GM19035 (cell line): ENCODE measurements at regions not wholly inside any gene's neighbourhood (a gene's known extent, or its start where the extent isn't known, plus 50 kb on each side); places are given as distances from the start of the nearest gene placed in this dataset.
"Not testable (repeated sequence)": the region's sequence is repeated elsewhere in the genome, so short reads cannot be mapped to it uniquely, and the experiment has no call there.

Experiments used
- ATAC-seq: cut with Tn5 transposase; IDR thresholded peaks from one replicate; pipeline ENCODE4 v1.9.1; 2021; ENCODE audit not compliant: unreplicated experiment

DNA sequence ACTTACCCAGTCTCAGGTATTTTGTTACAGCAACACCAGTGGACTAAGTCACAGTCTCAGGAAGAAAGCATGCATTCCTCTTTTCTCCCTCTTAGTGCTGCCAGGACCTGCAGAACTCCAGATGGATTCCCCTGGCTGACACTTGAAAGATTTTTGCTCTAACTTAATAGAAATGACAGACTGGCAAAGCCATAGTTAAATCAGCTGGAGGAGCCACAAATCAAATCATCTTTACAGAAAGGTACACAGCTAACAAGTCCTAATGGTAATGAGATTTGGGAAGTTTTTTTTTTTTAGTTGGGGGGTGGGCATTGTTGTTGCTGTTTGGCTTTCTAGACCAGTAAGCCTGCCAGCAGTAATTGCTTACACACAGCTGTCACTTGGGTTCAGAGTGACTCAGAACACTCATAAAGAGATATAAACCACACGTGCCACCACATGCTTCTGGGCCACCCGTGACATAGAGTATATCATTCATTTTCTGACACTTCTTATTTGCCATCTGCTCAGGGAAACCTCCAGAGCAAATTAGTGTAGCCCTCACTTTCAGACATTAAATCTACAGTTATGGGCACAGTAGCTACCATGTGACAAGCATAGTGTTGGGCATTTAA, 72.4 kb downstream of the FH start:
- no peak for ATAC-seq

DNA sequence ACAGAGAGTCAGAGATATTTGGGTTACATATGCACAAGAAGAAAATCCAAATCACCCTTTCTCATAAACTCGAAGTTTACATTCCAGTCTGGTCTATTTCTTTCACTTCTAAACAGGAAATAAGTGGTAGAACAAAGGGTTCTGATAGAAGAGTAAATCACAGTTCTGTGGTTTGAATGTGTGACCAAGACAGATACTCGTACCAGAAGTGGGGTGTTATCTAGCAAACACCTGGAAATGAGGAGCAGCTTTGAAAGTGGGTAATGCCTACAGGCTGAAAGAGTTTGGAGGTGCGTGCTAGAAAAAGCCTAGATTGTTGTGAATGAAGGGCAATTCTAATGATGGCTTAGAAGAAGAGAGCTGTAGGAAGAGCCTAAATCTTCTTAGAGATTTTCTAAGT, 74.7 kb downstream of the FH start:
- no peak for ATAC-seq

DNA sequence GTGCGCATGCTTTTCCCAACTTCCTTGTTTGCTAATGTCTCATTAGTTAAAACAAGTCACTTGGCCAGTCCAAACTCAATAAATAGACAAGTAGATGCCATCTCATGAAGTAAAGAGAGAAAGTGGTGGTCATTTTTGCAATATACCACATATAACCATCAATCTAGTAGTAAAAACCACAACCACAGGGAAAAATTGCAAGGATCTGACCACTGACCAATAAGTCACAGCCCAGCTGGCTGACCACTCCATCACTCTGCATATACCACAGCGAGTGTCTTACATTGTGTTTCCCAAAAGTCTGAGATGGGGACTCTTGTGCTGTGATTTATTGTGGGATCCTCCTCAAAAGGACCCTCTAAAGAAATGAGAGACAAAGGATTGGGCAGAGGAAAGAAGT, 76.0 kb downstream of the FH start:
- no peak for ATAC-seq

DNA sequence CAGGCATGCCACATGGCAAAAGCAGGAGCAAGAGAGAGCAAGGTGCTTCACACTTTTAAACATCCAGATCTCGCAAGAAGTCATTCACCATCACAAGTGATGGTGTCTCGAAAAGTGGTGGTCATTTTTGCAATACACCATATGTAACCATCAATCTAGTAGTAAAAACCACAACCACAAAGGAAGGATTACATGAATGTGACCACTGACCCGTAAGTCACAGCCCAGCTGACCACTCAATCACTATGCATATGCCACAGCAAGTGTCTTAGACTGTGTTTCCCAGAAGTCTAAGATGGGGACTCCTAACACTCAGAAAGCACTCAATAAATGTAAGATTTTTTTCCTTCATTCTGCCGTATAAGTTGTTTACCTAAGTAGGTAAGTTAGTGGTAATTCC, 76.9 kb downstream of the FH start:
- ATAC-seq: no peak

DNA sequence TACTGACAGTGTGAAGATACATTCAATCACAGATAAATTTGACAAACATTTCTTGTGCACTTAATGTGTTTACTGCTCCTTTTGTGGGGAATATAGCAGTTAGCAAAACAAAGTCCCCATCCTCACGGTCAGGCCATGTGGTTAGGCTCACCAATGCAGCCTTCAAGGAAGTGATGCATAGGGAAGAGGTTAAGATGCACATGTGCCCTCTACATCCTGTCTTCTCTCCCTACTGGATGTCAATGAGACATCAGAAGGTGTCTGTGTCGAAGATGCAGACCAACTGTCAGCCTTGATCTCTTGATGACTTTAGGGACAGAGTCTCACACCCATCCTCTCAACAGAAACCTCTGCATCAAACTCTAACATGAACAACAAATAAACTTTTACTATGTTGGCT, 78.7 kb downstream of the FH start:
- ATAC-seq: no peak

DNA sequence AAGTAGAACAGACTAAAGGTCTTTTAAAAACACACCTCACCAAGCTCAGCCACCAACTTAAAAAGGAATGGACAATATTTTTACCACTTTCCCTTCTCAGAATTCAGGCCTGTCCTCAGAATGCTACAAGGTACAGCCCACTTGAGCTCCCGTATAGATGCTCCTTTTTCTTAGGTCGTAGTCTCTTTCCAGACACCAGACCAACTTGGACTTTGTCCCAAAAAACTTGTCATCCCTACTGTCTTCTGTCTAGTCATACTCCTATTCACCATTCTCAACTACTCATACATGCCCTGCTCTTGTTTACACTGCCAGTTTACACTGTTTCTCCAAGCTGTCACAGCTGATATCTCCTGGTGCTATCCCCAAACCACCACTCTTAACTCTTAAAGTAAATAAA, 80.9 kb downstream of the FH start:
- ATAC-seq: not testable (repeated sequence)

DNA sequence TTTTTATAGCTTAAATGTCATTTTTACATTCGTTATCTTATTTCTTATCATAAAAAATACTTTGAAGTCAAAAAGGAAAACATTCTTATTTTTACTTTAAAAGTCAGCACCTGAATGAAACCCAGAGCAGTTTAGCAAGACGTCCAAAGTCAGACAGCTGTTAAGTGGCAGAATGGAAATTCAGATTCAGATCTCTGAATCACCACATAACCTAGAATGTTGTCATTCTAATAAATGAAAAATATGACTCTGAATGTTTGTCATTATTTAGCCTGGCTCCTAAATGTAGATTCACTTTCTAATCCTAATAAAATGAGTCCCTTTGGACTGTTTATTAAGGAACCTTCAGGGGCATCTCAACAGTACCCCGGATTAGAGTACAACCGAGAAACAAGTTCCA, 75.2 kb upstream of the RGS7 start:
- ATAC-seq: no peak

DNA sequence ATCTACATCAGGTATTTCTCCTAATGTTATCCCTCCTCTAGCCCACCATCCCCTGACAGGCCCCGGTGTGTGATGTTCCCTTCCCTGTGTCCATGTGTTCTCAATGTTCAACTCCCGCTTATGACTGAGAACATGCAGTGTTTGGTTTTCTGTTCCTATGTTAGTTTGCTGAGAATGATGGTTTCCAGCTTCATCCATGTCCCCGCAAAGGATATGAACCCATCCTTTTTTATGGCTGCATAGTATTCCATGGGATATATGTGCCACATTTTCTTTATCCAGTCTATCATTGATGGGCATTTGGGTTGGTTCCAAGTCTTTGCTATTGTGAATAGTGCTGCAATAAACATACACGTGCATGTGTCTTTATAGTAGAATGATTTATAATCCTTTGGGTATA, 68.1 kb upstream of the RGS7 start:
- ATAC-seq: not testable (repeated sequence)

DNA sequence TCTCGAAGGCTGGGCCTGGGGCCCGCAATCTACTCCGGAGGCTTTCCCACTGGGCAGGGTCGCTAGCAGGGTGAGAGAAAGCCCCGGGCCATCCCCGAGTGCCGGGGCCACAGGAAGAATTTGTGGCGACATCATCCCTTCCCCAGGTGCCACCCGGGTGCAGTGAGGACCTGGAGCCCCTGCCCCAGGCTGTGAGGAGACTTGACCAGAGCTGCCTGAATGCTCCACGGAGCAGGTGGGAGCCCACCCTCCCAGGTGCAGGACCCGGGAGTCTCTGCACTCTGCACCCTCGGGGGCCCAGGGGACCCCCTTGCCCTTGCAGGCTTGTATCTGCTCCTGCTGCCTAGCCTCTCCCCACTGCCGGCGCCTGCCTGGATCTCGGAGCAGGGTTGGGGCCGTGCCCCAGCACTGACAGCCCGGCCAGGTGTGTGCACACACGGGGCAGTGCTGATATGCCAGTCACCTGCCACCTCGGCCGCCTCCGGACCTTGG, 67.5 kb upstream of the RGS7 start:
- peak; percentile 22 for ATAC-seq

DNA sequence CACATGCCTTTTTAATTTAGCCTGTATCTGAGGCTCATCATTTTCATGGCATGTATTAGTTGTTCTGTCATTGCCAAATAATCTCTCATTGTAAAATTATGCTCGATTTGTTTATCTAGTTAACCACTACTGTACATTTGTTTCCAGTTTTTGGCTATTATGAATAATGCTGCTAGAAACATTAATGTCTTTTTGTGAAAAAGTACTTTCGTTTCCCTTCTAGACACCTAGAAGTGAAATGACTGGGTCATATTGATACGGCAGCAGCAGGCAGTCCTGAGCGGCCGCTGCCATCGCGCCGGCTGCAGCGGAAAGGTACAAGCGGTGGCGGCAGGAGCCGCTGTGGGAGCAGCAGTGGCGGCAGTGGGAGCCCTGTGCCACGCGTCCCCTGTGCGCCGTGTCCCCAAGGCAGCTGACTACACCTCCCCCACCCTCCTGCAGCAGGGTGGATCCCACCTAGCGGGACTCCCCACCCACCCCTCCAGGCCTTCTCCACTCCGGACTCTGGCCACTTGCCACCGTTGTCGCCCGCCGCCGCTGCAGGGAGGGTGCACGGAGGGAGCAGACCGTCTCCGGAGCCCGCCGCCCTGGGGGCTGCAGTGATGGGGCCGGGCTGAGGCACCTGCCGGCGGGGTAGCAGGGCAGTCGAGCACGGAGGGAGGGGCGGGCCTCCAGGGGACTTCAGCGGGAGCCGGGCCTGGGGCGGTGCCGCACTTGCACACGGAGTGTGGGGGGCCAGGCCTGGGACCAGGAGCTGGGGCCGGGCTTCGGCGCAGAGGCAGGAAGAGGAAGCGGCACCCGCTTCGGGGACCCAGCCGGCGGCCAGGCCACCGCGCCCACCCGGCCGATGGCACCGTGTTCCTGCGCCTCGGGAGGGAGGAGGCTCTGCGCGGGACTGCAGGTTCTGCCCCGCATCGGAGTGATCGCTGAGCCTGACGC, 66.8 kb upstream of the RGS7 start:
- peak; percentile 86 for ATAC-seq

DNA sequence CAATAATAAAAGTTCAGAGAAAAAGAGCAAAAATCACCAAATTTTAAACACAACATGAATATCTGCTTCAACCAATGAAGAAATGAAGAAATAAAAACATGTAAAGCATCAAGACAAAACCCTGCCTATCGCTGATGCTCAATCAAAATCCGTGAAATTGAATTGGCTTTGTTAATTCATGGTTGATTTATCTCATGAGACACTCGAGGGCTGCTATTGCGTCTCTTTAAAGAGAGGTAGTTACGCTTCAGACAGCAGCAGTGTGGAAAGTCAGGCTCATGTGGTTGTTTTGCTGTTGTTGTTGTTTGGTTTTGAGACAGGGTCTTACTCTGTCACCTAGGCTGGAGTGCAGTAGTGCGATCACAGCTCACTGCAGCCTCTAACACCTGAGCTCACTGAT, 65.5 kb upstream of the RGS7 start:
- ATAC-seq: no peak

DNA sequence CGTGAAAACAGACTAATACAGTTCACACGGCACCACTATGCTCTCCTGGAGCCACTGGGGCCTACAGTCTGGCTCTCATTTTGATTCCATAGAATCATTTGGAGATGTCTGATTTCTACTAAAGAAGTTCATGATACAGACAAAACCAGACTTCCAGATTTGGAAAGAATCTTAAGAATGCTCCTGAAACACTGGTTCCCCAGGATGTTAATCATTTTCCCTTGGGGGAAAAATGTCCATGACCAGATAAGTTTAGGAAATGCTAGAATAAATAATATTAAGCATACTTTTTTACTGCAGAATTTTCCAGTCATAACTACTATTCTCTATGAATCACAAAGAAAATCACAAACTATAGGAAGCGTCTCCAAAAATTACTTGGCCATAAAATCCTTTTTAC, 63.0 kb upstream of the RGS7 start:
- no peak for ATAC-seq

DNA sequence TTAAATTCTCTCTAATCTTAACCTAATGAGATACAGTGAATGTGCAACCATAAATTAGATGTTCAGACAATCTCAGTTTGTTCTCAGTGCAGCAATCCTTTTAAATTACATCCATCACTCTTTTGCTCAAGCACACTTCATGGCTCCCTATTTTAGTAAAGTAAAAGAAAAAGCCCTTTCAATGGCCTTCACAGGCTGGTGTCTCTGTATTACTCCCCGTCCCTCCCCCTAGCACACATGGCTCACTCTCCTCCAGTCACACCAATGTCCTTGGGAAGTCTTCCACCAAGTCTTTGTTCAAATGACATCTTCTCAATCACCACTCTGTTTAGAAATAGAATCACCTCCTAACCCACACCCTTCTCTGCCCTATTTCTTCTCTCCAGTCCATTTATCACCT, 60.3 kb upstream of the RGS7 start:
- no peak for ATAC-seq

DNA sequence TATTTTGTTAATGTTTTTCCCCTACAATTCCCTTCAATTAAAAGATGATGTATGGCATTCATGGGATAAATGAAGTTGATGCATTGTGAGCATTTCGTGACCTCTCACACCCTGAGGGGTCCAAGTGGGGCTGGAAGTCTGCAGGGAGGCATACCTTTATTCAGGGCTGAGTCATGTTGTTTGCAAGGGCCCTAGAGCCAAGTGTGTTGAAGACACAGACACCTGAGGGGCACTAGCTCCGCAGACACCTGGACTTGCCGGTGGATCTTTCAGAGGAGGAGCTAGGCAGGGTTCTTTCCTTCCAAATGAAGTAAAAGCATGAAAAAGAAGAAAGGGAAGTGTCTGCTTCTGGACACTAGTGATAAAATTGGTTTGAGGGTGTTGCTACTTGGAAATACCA, 57.0 kb upstream of the RGS7 start:
- no peak for ATAC-seq

DNA sequence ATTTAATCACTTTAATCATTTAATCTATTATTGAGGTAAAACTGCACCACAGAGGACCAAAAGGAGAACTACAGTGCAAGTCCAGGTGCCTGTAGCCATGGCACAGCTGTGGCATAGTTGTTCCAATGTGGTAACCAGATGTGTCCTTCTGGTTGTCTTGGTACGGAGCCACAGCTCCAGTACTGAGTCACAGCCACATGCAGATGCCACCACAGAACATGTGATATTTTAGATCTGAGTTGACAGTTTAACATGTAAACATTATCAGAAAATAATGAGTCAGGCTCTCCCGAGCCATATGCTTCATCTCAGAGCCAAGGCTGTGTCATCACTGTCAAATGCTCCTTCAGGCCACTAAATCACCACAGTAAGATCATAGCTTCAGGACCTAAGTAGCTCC, 56.4 kb upstream of the RGS7 start:
- ATAC-seq: no peak

DNA sequence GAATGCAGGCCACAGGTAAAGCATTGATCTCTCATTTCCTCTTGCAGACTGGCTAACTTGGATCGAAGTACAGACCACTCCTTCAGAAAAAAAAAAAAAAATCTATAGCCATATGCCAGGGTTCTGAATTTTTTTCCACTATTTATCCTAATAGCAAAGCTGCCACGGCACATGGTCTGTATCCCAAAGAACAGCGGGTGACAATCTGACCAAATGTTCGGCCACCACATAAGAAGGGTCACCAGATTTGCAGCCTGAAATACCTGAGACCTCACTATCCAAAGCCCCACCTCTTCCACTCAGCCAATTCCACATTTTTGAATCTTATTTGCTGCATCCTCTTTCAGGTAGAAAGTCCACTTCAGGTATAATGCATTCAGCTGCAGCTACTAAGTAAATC, 55.6 kb upstream of the RGS7 start:
- ATAC-seq: no peak

DNA sequence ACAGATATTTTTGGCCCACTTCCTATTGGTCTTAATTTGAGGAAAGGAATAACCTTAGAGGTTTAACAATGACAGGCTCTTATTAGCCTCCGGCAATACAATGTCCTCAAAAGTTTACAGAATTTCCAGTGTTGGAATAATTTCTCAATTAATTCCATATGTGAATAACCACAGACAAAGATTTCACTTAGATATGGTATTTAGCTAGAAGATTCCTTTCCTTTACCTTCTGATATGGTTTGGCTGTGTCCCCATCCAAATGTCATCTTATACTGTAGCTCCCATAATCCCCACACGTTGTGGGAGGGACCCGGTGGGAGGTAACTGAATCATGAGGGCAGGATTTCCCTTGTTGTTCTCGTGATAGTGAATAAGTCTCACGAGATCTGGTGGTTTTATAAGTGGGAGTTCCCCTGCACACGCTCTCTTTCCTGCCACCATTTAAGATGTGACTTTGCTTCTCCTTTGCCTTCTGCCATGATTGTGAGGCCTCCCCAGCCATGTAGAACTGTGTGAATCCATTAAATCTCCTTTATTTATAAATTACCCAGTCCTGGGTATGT, 54.9 kb upstream of the RGS7 start:
- ATAC-seq: no peak

DNA sequence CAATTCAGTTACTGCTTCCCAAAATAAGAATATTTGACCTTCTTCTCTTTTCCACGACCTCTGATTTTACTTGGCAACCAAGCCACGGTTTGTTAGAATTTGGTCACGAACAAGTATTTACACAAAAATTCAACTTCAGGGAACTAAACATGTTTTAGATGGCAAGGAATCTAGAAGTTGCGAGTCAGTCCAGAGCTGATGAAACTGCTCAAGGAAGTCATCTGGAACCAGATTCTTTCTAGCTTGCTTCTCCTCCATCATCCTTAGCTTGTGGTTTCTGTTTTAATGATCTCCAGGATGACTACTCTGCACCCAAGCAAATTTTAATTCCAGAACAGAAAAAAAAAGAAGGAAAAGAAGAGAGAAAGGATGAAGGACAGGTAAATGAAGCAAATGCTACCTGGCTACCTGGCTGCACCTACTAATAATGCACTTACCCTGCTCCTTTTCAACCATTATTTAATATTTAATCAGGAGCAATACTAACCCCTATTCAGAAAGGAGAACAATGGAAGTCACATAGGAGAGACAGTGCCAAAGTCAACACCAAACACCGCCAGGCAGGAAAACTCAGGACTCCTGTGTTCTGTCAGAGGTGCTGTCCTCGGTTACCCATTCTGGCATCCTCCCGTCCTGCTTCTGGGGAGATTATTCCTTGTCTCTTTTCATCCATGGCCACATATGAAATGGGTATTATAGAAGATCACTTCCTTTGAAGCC, 54.2 kb upstream of the RGS7 start:
- ATAC-seq: no peak

DNA sequence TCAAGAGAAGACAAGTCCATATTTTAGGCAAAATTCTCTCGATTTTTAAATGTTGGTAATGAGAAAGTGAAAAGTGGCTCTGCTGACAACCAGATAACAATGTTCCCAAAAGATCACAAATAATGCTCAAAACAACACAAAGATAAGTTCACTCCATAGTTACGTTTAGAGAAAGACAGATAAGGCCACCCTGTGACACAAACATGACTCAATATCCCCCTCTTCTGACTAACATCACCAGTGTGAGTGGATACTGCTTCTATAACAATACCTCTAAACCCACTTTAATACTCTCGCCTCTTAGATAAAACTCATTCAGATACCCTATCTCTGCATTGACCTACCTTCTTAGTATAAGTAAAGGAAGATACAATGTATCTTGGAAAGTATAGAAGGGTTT, 51.2 kb upstream of the RGS7 start:
- no peak for ATAC-seq
